ENCODE measurements at regions not wholly inside any gene's neighbourhood (a gene's known extent, or its start where the extent isn't known, plus 50 kb on each side); places are given as distances from the start of the nearest gene placed in this dataset.

GRCh38 chr5:120901199-120901598, 437.1 kb downstream of the PRR16 start:
- Histone ChIP-seq H3K27me3 (ENCODE audit: insufficient read depth, low read length) (no peaks in the 10 kb centered on the region), H3K4me1 (ENCODE audit: insufficient read depth, low read length) (no peaks in the 10 kb centered on the region), H3K36me3 (ENCODE audit: insufficient read depth, low read length) (no peaks in the 10 kb centered on the region), H3K4me3 (ENCODE audit: low read length) (no peak overlapping the region), H3K9me3 (ENCODE audit: low read length) (no peaks in the 10 kb centered on the region), H2AFZ (ENCODE audit: low read depth, low read length) (no peak overlapping the region)

GRCh38 chr5:120907953-120908352, 443.9 kb downstream of the PRR16 start:
- Histone ChIP-seq H3K27me3 (ENCODE audit: insufficient read depth, low read length) (no peaks in the 10 kb centered on the region), H2AFZ (ENCODE audit: low read depth, low read length) (no peak overlapping the region)

GRCh38 chr5:120910629-120911028, 446.5 kb downstream of the PRR16 start:
- H3K9me3 ChIP-seq (ENCODE audit: low read length): no peaks in the 10 kb centered on the region
- peaks cover 3% of the 10 kb centered on the region for H3K4me1 ChIP-seq (ENCODE audit: insufficient read depth, low read length)
- H3K27me3 ChIP-seq (ENCODE audit: insufficient read depth, low read length): no peaks in the 10 kb centered on the region
- H3K36me3 ChIP-seq (ENCODE audit: insufficient read depth, low read length): no peaks in the 10 kb centered on the region
- H2AFZ ChIP-seq (ENCODE audit: low read depth, low read length): no peak overlapping the region
- no peak overlapping the region for H3K4me3 ChIP-seq (ENCODE audit: low read length)

More at GRCh38 chr5:120907953-120908352, 443.9 kb downstream of the PRR16 start:
- H3K4me1 ChIP-seq (ENCODE audit: insufficient read depth, low read length): no peaks in the 10 kb centered on the region
- no peaks in the 10 kb centered on the region for H3K9me3 ChIP-seq (ENCODE audit: low read length)
- no peaks in the 10 kb centered on the region for H3K36me3 ChIP-seq (ENCODE audit: insufficient read depth, low read length)
- no peak overlapping the region for H3K4me3 ChIP-seq (ENCODE audit: low read length)

- H3K9me3 ChIP-seq (ENCODE audit: low read length): no peaks in the 10 kb centered on the region
- H2AFZ ChIP-seq (ENCODE audit: low read depth, low read length): peak overlapping the region; percentile 32
- no peaks in the 10 kb centered on the region for H3K27me3 ChIP-seq (ENCODE audit: insufficient read depth, low read length)
- H3K4me1 ChIP-seq (ENCODE audit: insufficient read depth, low read length): peaks cover 7% of the 10 kb centered on the region
- H3K4me3 ChIP-seq (ENCODE audit: low read length): no peak overlapping the region
- no peaks in the 10 kb centered on the region for H3K36me3 ChIP-seq (ENCODE audit: insufficient read depth, low read length)
Measured at GRCh38 chr5:120913396-120913795, 449.3 kb downstream of the PRR16 start.

- Histone ChIP-seq H3K27me3 (ENCODE audit: insufficient read depth, low read length) (no peaks in the 10 kb centered on the region), H3K9me3 (ENCODE audit: low read length) (no peaks in the 10 kb centered on the region), H3K4me3 (ENCODE audit: low read length) (no peak overlapping the region), H3K4me1 (ENCODE audit: insufficient read depth, low read length) (peaks cover 7% of the 10 kb centered on the region), H3K36me3 (ENCODE audit: insufficient read depth, low read length) (no peaks in the 10 kb centered on the region), H2AFZ (ENCODE audit: low read depth, low read length) (no peak overlapping the region)
Measured at GRCh38 chr5:120917214-120917758, 453.2 kb downstream of the PRR16 start.

GRCh38 chr5:120919017-120919416, 454.9 kb downstream of the PRR16 start:
- H3K36me3 ChIP-seq (ENCODE audit: insufficient read depth, low read length): no peaks in the 10 kb centered on the region
- no peak overlapping the region for H3K4me3 ChIP-seq (ENCODE audit: low read length)
- peaks cover 4% of the 10 kb centered on the region for H3K4me1 ChIP-seq (ENCODE audit: insufficient read depth, low read length)
- no peaks in the 10 kb centered on the region for H3K9me3 ChIP-seq (ENCODE audit: low read length)
- no peaks in the 10 kb centered on the region for H3K27me3 ChIP-seq (ENCODE audit: insufficient read depth, low read length)
- no peak overlapping the region for H2AFZ ChIP-seq (ENCODE audit: low read depth, low read length)

GRCh38 chr5:120923026-120923425, 458.9 kb downstream of the PRR16 start:
- Histone ChIP-seq H2AFZ (ENCODE audit: low read depth, low read length) (no peak overlapping the region), H3K4me3 (ENCODE audit: low read length) (no peak overlapping the region)

GRCh38 chr5:120926471-120926870, 462.4 kb downstream of the PRR16 start:
- Histone ChIP-seq H3K4me3 (ENCODE audit: low read length) (no peak overlapping the region), H3K4me1 (ENCODE audit: insufficient read depth, low read length) (no peaks in the 10 kb centered on the region), H2AFZ (ENCODE audit: low read depth, low read length) (no peak overlapping the region), H3K36me3 (ENCODE audit: insufficient read depth, low read length) (no peaks in the 10 kb centered on the region), H3K27me3 (ENCODE audit: insufficient read depth, low read length) (no peaks in the 10 kb centered on the region), H3K9me3 (ENCODE audit: low read length) (no peaks in the 10 kb centered on the region)

More at GRCh38 chr5:120923026-120923425, 458.9 kb downstream of the PRR16 start:
- Histone ChIP-seq H3K36me3 (ENCODE audit: insufficient read depth, low read length) (no peaks in the 10 kb centered on the region), H3K27me3 (ENCODE audit: insufficient read depth, low read length) (no peaks in the 10 kb centered on the region), H3K9me3 (ENCODE audit: low read length) (no peaks in the 10 kb centered on the region), H3K4me1 (ENCODE audit: insufficient read depth, low read length) (no peaks in the 10 kb centered on the region)

- H2AFZ ChIP-seq (ENCODE audit: low read depth, low read length): no peak overlapping the region
- no peaks in the 10 kb centered on the region for H3K27me3 ChIP-seq (ENCODE audit: insufficient read depth, low read length)
- no peaks in the 10 kb centered on the region for H3K4me1 ChIP-seq (ENCODE audit: insufficient read depth, low read length)
- no peaks in the 10 kb centered on the region for H3K9me3 ChIP-seq (ENCODE audit: low read length)
- no peak overlapping the region for H3K4me3 ChIP-seq (ENCODE audit: low read length)
- H3K36me3 ChIP-seq (ENCODE audit: insufficient read depth, low read length): no peaks in the 10 kb centered on the region
Measured at GRCh38 chr5:120927950-120928530, 463.9 kb downstream of the PRR16 start.

GRCh38 chr5:120932480-120932879, 468.4 kb downstream of the PRR16 start:
- Histone ChIP-seq H3K27me3 (ENCODE audit: insufficient read depth, low read length) (no peaks in the 10 kb centered on the region), H2AFZ (ENCODE audit: low read depth, low read length) (no peak overlapping the region), H3K9me3 (ENCODE audit: low read length) (no peaks in the 10 kb centered on the region), H3K4me3 (ENCODE audit: low read length) (no peak overlapping the region), H3K36me3 (ENCODE audit: insufficient read depth, low read length) (no peaks in the 10 kb centered on the region), H3K4me1 (ENCODE audit: insufficient read depth, low read length) (no peaks in the 10 kb centered on the region)

- Histone ChIP-seq H3K9me3 (ENCODE audit: low read length) (no peaks in the 10 kb centered on the region), H2AFZ (ENCODE audit: low read depth, low read length) (no peak overlapping the region), H3K4me1 (ENCODE audit: insufficient read depth, low read length) (no peaks in the 10 kb centered on the region), H3K27me3 (ENCODE audit: insufficient read depth, low read length) (no peaks in the 10 kb centered on the region), H3K4me3 (ENCODE audit: low read length) (no peak overlapping the region), H3K36me3 (ENCODE audit: insufficient read depth, low read length) (no peaks in the 10 kb centered on the region)
Measured at GRCh38 chr5:120934031-120934430, 469.9 kb downstream of the PRR16 start.

- Histone ChIP-seq H2AFZ (ENCODE audit: low read depth, low read length) (no peak overlapping the region), H3K27me3 (ENCODE audit: insufficient read depth, low read length) (no peaks in the 10 kb centered on the region), H3K4me3 (ENCODE audit: low read length) (no peak overlapping the region), H3K9me3 (ENCODE audit: low read length) (no peaks in the 10 kb centered on the region), H3K4me1 (ENCODE audit: insufficient read depth, low read length) (no peaks in the 10 kb centered on the region), H3K36me3 (ENCODE audit: insufficient read depth, low read length) (no peaks in the 10 kb centered on the region)
Measured at GRCh38 chr5:120936652-120937051, 472.6 kb downstream of the PRR16 start.

GRCh38 chr5:120938604-120939003, 474.5 kb downstream of the PRR16 start:
- no peak overlapping the region for H2AFZ ChIP-seq (ENCODE audit: low read depth, low read length)
- no peaks in the 10 kb centered on the region for H3K9me3 ChIP-seq (ENCODE audit: low read length)
- H3K27me3 ChIP-seq (ENCODE audit: insufficient read depth, low read length): no peaks in the 10 kb centered on the region
- no peak overlapping the region for H3K4me3 ChIP-seq (ENCODE audit: low read length)
- H3K36me3 ChIP-seq (ENCODE audit: insufficient read depth, low read length): no peaks in the 10 kb centered on the region
- H3K4me1 ChIP-seq (ENCODE audit: insufficient read depth, low read length): no peaks in the 10 kb centered on the region
